ENCODE measurements at regions not wholly inside any gene's neighbourhood (a gene's known extent, or its start where the extent isn't known, plus 50 kb on each side); places are given as distances from the start of the nearest gene placed in this dataset.
"Not testable (repeated sequence)": the region's sequence is repeated elsewhere in the genome, so short reads cannot be mapped to it uniquely, and the experiment has no call there.

DNA sequence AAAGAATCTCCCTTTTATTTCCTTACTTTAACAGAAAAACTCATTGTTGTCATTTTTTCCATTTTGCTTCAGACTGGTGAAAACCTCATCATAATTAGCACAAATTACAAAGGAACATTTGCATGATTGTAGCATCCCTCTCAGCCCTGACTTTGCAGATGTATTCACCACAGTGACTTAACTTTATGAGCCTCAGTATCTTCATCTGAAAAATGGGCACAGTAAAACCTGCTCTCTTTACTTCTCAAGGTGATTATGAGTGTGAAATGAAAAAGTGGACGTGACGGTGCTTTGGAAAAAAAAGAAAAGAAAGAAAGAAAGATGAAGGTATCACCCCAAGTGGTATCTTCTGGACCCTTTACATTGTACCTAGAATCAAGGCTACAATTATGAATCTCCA lies 193.4 kb upstream of the TOX3 start:
- no peak for DNase-seq (ENCODE audit: low read depth, low spot score)

DNA sequence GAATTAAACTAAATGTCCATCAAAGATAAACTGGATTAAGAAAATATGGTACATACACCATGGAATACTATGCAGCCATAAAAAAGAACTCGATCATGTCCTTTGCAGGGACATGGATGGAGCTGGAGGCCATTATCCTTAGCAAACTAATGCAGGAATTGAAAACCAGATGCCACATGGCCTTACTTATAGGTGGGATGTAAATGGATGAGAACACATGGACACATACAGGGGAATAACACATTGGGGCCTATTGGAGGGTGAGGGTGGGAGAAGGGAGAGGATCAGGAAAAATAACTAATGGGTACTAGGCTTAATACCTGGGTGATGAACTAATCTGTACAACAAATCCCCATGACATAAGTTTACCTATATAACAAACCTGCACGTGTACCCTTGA lies 192.0 kb upstream of the TOX3 start:
- DNase-seq (ENCODE audit: low read depth, low spot score), result not testable (repeated sequence)

GRCh38 chr16:52731219-52731875 lies 184.4 kb upstream of the TOX3 start:
- no peak for DNase-seq (ENCODE audit: low read depth, low spot score)

- DNase-seq (ENCODE audit: low read depth, low spot score), result no peak
Measured at GRCh38 chr16:52729731-52730130, 182.8 kb upstream of the TOX3 start.

GRCh38 chr16:52727849-52728248 lies 180.9 kb upstream of the TOX3 start:
- DNase-seq (ENCODE audit: low read depth, low spot score), result no peak

GRCh38 chr16:52727441-52727840 lies 180.5 kb upstream of the TOX3 start:
- no peak for DNase-seq (ENCODE audit: low read depth, low spot score)

GRCh38 chr16:52725461-52725860 lies 178.5 kb upstream of the TOX3 start:
- DNase-seq (ENCODE audit: low read depth, low spot score), result no peak

- DNase-seq (ENCODE audit: low read depth, low spot score), result no peak
Measured at GRCh38 chr16:52725043-52725442, 178.1 kb upstream of the TOX3 start.

- DNase-seq (ENCODE audit: low read depth, low spot score), result no peak
Measured at GRCh38 chr16:52721331-52721730, 174.4 kb upstream of the TOX3 start.

DNA sequence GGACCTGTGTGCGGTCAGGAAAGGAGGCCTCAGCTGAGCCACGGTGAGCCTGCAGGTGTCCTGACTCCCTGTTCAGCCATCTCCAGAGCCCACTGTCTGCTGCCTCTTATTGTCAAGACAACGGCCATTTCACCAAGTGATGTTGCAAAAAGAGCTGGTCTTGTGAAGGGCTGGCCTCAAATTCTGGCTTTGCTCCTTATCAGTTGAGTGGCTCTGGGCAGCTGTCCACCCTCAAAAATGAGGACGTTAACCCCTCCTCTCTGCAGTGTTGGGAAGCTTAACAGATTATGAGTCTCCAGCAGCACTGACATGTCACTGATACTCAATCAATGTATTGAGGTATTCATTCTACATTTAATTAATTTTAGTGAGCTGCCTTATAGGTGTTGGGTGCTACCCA lies 171.1 kb upstream of the TOX3 start:
- no peak for DNase-seq (ENCODE audit: low read depth, low spot score)

GRCh38 chr16:52713740-52714139 lies 166.8 kb upstream of the TOX3 start:
- no peak for DNase-seq (ENCODE audit: low read depth, low spot score)

- DNase-seq (ENCODE audit: low read depth, low spot score), result no peak
Measured at GRCh38 chr16:52709306-52709705, 162.4 kb upstream of the TOX3 start.

GRCh38 chr16:52708476-52708875 lies 161.5 kb upstream of the TOX3 start:
- no peak for DNase-seq (ENCODE audit: low read depth, low spot score)

DNA sequence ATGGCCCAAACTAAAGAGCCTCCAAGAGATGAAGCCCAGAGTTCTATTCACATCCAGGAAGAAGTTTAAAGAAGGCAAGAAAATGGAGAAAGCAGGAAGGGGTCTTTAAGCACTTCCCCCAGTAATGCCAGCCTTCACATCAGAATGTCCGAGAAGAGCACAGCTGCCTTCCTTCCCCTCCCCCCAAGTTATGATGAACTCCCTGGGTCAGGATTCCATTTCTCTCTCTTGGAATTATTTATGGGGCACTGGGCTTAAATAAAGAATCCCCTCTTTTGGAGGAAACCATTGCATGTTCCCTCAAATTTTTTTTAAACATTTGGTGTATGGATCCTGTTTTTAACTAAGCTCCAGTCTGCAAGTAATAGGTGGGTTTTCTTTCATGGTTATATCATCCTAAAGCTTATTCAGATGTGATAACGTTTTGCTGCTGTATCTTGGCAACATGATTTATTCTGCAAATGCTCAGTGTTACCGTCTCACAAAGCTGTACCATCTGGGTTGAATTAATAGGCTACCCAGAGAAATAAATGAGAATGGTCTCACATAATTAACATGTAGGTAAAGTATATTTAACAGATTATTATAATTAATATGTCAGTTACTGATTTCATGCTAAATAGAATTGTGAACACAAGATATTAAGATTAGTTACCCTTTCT lies 160.9 kb upstream of the TOX3 start:
- no peak for DNase-seq (ENCODE audit: low read depth, low spot score)

DNA sequence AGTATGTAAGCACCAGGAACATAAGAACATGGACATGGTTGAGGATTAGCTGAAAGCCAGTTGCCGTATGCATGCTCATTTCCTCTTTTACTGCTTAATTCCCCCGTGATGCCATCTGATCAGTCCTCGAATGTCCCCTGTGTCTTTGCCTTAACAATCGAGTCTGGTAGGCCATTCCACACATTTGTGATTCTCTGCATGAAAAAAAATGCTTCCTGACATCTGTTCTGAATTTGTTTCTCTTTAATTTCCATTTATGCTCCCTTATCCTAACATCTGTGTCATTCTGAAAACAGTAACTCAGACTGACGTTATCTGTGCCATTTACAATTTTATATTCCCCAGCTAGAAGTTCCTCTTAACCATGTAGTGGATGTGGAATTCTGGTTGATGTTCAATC lies 158.2 kb upstream of the TOX3 start:
- no peak for DNase-seq (ENCODE audit: low read depth, low spot score)

DNA sequence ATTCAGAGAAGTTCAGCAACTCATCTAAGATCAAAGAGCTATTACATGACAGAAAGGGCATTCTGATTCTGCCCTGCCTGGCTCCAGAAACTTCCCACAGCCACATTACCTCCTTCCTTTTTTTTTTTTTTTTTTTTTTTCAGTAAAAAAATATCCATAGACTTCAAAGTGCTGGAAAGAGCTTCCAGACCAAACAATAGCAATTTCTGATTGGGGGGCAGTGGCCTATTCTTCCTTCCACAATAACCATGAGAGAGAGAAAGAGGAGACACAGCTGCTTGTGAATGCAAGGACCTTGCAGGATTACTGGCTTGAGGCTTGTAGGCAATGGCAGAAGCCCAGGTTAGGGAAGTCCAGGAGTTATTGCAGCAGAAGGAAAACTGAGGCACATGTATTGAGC lies 151.0 kb upstream of the TOX3 start:
- DNase-seq (ENCODE audit: low read depth, low spot score), result no peak

- DNase-seq (ENCODE audit: low read depth, low spot score), result no peak
Measured at GRCh38 chr16:52696126-52696525, 149.2 kb upstream of the TOX3 start.

GRCh38 chr16:52690468-52690867 lies 143.5 kb upstream of the TOX3 start:
- no peak for DNase-seq (ENCODE audit: low read depth, low spot score)

DNA sequence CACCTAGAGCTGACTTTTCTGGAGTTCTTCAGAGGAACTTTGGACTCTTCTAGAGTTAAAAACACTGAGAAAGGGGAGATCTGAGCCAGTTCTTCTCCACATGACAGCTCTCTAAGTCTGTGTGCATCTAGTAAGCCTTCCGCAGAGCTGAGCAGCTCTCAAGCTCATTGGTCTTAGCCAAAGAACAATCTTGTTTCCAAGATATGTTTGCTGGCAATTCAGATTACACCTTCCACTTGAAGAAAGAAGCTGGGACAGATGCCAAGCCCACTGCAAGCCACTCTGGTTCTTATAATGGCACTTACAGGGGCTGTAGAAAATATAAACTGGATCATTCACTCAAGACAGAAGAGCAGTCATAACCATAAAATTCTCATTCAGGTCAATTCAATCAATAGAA lies 134.1 kb upstream of the TOX3 start:
- no peak for DNase-seq (ENCODE audit: low read depth, low spot score)

DNA sequence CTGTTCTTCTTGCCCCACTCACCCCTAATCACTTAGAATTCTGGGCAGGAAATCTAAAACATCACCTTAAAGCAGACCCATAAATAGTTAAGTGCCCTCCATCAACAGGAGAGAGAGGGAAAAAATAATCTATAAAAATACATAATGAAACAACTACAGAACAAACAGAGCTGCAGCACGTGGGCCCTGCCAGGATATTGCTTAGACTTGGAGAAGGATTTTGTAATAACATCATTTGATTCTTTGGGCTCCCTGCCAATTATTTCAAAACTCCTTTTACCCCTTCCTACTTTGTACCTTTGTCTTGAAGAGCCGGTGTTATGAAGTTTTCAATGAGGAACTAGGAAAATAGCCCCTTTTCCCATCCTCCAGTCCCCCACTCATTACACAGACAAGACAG lies 130.6 kb upstream of the TOX3 start:
- DNase-seq (ENCODE audit: low read depth, low spot score), result no peak

- DNase-seq (ENCODE audit: low read depth, low spot score), result no peak
Measured at GRCh38 chr16:52676959-52677358, 130.0 kb upstream of the TOX3 start.

DNA sequence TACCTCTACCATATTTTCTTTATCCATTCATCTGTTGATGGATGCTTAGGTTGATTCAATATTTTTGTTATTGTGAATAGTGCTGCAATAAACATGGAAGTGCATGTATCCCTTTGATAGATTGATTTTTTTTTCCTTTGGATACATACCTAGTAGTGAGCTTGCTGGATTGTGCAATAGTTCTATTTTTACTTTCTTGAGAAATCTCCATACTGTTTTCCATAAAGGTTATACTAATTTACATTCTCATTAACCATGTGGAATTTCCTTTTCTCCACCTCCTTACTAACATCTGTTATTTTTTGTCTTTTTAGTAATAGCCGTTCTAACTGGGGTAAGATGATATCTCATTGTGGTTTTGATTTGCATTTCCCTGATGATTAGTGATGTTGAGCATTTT lies 124.6 kb upstream of the TOX3 start:
- DNase-seq (ENCODE audit: low read depth, low spot score), result no peak

GRCh38 chr16:52657924-52658323 lies 111.0 kb upstream of the TOX3 start:
- no peak for DNase-seq (ENCODE audit: low read depth, low spot score)

DNA sequence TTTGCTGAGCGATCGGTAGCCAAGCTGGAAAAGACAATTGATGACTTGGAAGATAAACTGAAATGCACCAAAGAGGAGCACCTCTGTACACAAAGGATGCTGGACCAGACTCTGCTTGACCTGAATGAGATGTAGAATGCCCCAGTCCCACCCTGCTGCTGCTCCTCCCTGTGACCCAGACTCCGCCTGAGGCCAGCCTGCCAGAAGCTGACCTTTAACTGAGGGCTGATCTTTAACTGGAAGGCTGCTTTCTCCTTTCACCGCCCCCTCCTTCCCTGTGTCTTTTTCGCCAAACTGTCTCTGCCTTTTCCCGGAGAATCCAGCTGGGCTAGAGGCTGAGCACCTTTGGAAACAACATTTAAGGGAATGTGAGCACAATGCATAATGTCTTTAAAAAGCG lies 109.0 kb upstream of the TOX3 start:
- not testable (repeated sequence) for DNase-seq (ENCODE audit: low read depth, low spot score)

All from pulmonary artery endothelial cell (primary cell).